IMR-90 (cell line): ENCODE measurements at regions not wholly inside any gene's neighbourhood (a gene's known extent, or its start where the extent isn't known, plus 50 kb on each side); places are given as distances from the start of the nearest gene placed in this dataset.

ENCODE experiments used
- CTCF ChIP-seq: conservative IDR thresholded peaks from 2 replicates; pipeline ENCODE4 v1.5.1; 2012; ENCODE audit warnings: mild to moderate bottlenecking, low read depth, low read length, improper control_type of control experiment
- FOS ChIP-seq: fragments of 150-350 bp; IDR thresholded peaks from 2 replicates; pipeline ENCODE4 v1.6.1; 2016; ENCODE audit warnings: low read depth, low read length
- MAFK ChIP-seq: IDR thresholded peaks from 2 replicates; pipeline ENCODE4 v1.6.1; 2012; ENCODE audit warnings: low read depth, low read length, improper control_type of control experiment
- NFE2L2 ChIP-seq: fragments of 150-350 bp; IDR thresholded peaks from 2 replicates; pipeline ENCODE4 v1.6.1; 2016; ENCODE audit warnings: low read depth, mild to moderate bottlenecking, low read length
- POLR2A ChIP-seq: IDR thresholded peaks from 2 replicates; pipeline ENCODE4 v1.6.1; 2012; ENCODE audit warnings: mild to moderate bottlenecking, low read depth, low read length
- RAD21 ChIP-seq: IDR thresholded peaks from 2 replicates; pipeline ENCODE4 v1.6.1; 2012; ENCODE audit warnings: low read length, improper control_type of control experiment
- RCOR1 ChIP-seq: IDR thresholded peaks from 2 replicates; pipeline ENCODE4 v1.6.1; 2012; ENCODE audit warnings: mild to moderate bottlenecking, low read length, improper control_type of control experiment; ENCODE audit not compliant: insufficient replicate concordance
- TF ChIP-seq, protein P1 (sequence below): fragments of 150-350 bp; IDR thresholded peaks from 2 replicates; pipeline ENCODE4 v1.6.1; 2016; ENCODE audit warnings: low read depth, mild to moderate bottlenecking, low read length, moderate library complexity, borderline replicate concordance

- no peak for TF ChIP-seq FOS
- no peak for TF ChIP-seq CTCF
- TF ChIP-seq MAFK = no peak
- TF ChIP-seq, protein P1, sequence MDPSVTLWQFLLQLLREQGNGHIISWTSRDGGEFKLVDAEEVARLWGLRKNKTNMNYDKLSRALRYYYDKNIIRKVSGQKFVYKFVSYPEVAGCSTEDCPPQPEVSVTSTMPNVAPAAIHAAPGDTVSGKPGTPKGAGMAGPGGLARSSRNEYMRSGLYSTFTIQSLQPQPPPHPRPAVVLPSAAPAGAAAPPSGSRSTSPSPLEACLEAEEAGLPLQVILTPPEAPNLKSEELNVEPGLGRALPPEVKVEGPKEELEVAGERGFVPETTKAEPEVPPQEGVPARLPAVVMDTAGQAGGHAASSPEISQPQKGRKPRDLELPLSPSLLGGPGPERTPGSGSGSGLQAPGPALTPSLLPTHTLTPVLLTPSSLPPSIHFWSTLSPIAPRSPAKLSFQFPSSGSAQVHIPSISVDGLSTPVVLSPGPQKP = no peak
- TF ChIP-seq POLR2A = no peak
- TF ChIP-seq RCOR1 = no peak
- TF ChIP-seq NFE2L2 = no peak
- TF ChIP-seq RAD21 = no peak
These were observed 982.0 kb upstream of the ARRDC3 start for GRCh38 chr5:92364986-92365550.
